IMR-90 (cell line): ENCODE measurements at regions not wholly inside any gene's neighbourhood (a gene's known extent, or its start where the extent isn't known, plus 50 kb on each side); places are given as distances from the start of the nearest gene placed in this dataset.

Experiments
- ATAC-seq: fragments of 200-7000 bp; cut with Tn5 transposase; 2 replicates; pipeline ENCODE4 v1.9.1; 2020; ENCODE audit warnings: low read depth, mild to moderate bottlenecking, moderate library complexity
- BruUV-seq: library from RNA; stranded (reverse); fragments of 400-500 nt; replicated peaks from 2 replicates; lab custom pipeline; 2021; lab: Mats Ljungman, UMichigan
- CTCF ChIA-PET: fragments of 300-600 bp; formaldehyde crosslinking; extraction: SDS; loops from one replicate; lab custom pipeline; 2021; ENCODE audit warnings: antibody characterized with exemption; lab: Yijun Ruan, JAX
- POLR2A ChIA-PET: fragments of 300-600 bp; sonication (Branson Sonifier 250); formaldehyde crosslinking; loops from one replicate; lab custom pipeline; 2022; ENCODE audit warnings: antibody characterized with exemption; ENCODE audit not compliant: unreplicated experiment; lab: Charles Lee
- DNase-seq: peaks from one replicate; pipeline ENCODE4 v3.0.0; 2013
- H2AFZ ChIP-seq: replicated peaks from 2 replicates; pipeline ENCODE3; 2013; ENCODE audit warnings: low read length, mild to moderate bottlenecking; ENCODE audit not compliant: poor library complexity
- H2AK5ac ChIP-seq: 2 replicates; pipeline ENCODE4 v1.6.1; 2013; ENCODE audit warnings: low read depth, low read length, inconsistent platforms
- H2AK9ac ChIP-seq: replicated peaks from 2 replicates; pipeline ENCODE3; 2013; ENCODE audit warnings: mild to moderate bottlenecking, low read depth, low read length, moderate library complexity; ENCODE audit not compliant: poor library complexity
- H2BK120ac ChIP-seq: 2 replicates; pipeline ENCODE4 v1.6.1; 2013; ENCODE audit warnings: low read depth, low read length, inconsistent platforms
- H2BK15ac ChIP-seq: 3 replicates; pipeline ENCODE4 v1.6.1; 2013; ENCODE audit warnings: low read depth, low read length, inconsistent platforms
- H2BK20ac ChIP-seq: 2 replicates; pipeline ENCODE4 v1.6.1; 2013; ENCODE audit warnings: low read depth, mild to moderate bottlenecking, inconsistent platforms, low read length, moderate library complexity
- H2BK5ac ChIP-seq: 2 replicates; pipeline ENCODE4 v1.6.1; 2013; ENCODE audit warnings: mild to moderate bottlenecking, low read depth, low read length, inconsistent platforms; ENCODE audit not compliant: poor library complexity, severe bottlenecking
- H3K14ac ChIP-seq: replicated peaks from 2 replicates; pipeline ENCODE4 v1.6.1; 2013; ENCODE audit warnings: low read depth, low read length, inconsistent platforms
- H3K18ac ChIP-seq: 2 replicates; pipeline ENCODE4 v1.6.1; 2013; ENCODE audit warnings: low read depth, low read length, control low read depth
- H3K23ac ChIP-seq: 2 replicates; pipeline ENCODE4 v1.6.1; 2013; ENCODE audit warnings: low read depth, low read length, inconsistent platforms
- H3K27ac ChIP-seq: 2 replicates; pipeline ENCODE4 v1.5.1; 2013; ENCODE audit warnings: mild to moderate bottlenecking, control low read depth, low read length; ENCODE audit not compliant: insufficient read depth
- H3K27me3 ChIP-seq: 2 replicates; pipeline ENCODE4 v1.6.1; 2013; ENCODE audit warnings: low read length; ENCODE audit not compliant: control insufficient read depth, insufficient read depth
- H3K36me3 ChIP-seq: 2 replicates; pipeline ENCODE4 v1.6.1; 2013; ENCODE audit warnings: low read length, mixed read lengths; ENCODE audit not compliant: control insufficient read depth, insufficient read depth
- H3K4ac ChIP-seq: 2 replicates; pipeline ENCODE4 v1.6.1; 2013; ENCODE audit warnings: low read depth, low read length, inconsistent platforms
- H3K4me1 ChIP-seq: 2 replicates; pipeline ENCODE4 v1.6.1; 2013; ENCODE audit warnings: low read length, mixed read lengths; ENCODE audit not compliant: control insufficient read depth, insufficient read depth
- H3K4me2 ChIP-seq: 2 replicates; pipeline ENCODE4 v1.6.1; 2013; ENCODE audit warnings: low read depth, mild to moderate bottlenecking, control low read depth, low read length, moderate library complexity
- H3K4me3 ChIP-seq: 2 replicates; pipeline ENCODE4 v1.5.1; 2013; ENCODE audit warnings: low read depth, mild to moderate bottlenecking, control low read depth, low read length, moderate library complexity; ENCODE audit not compliant: insufficient read depth
- H3K56ac ChIP-seq: 2 replicates; pipeline ENCODE4 v1.6.1; 2013; ENCODE audit warnings: low read length, inconsistent platforms; ENCODE audit not compliant: insufficient read depth; ENCODE audit errors: extremely low read depth
- H3K79me1 ChIP-seq, 2 experiments: 2 replicates each; pipeline ENCODE4 v1.6.1; 2013; ENCODE audit warnings: low read length in 2 of 2, inconsistent platforms in 1 of 2, low read depth in 1 of 2
- H3K9ac ChIP-seq: 2 replicates; pipeline ENCODE4 v1.6.1; 2013; ENCODE audit warnings: low read depth, low read length, control low read depth
- H3K9me1 ChIP-seq: 2 replicates; pipeline ENCODE4 v1.6.1; 2013; ENCODE audit warnings: low read length, inconsistent platforms; ENCODE audit not compliant: insufficient read depth
- H3K9me3 ChIP-seq: 2 replicates; pipeline ENCODE4 v1.6.1; 2013; ENCODE audit warnings: low read length; ENCODE audit not compliant: control insufficient read depth, insufficient read depth
- H4K20me1 ChIP-seq: 2 replicates; pipeline ENCODE4 v1.6.1; 2013; ENCODE audit warnings: low read length, inconsistent platforms; ENCODE audit not compliant: insufficient read depth
- H4K5ac ChIP-seq: 2 replicates; pipeline ENCODE4 v1.6.1; 2013; ENCODE audit warnings: mild to moderate bottlenecking, low read depth, low read length, control low read depth
- H4K8ac ChIP-seq, 2 experiments: 2 replicates each; pipeline ENCODE4 v1.6.1; 2013; ENCODE audit warnings: low read depth in 2 of 2, low read length in 2 of 2, control low read depth in 1 of 2, inconsistent platforms in 1 of 2
- H4K91ac ChIP-seq: 2 replicates; pipeline ENCODE4 v1.6.1; 2013; ENCODE audit warnings: low read depth, low read length, inconsistent platforms; ENCODE audit not compliant: insufficient read depth
- BHLHE40 ChIP-seq: fragments of 150-350 bp; IDR thresholded peaks from 2 replicates; pipeline ENCODE4 v1.6.1; 2016; ENCODE audit warnings: mild to moderate bottlenecking, low read depth, low read length
- CHD1 ChIP-seq: IDR thresholded peaks from 2 replicates; pipeline ENCODE4 v1.6.1; 2012; ENCODE audit warnings: low read depth, low read length, improper control_type of control experiment
- CTCF ChIP-seq: conservative IDR thresholded peaks from 2 replicates; pipeline ENCODE4 v1.5.1; 2012; ENCODE audit warnings: mild to moderate bottlenecking, low read depth, low read length, improper control_type of control experiment
- ELK1 ChIP-seq: fragments of 150-350 bp; IDR thresholded peaks from 2 replicates; pipeline ENCODE4 v1.6.1; 2016; ENCODE audit warnings: low read depth, mild to moderate bottlenecking, low read length, moderate library complexity, borderline replicate concordance
- MAFK ChIP-seq: IDR thresholded peaks from 2 replicates; pipeline ENCODE4 v1.6.1; 2012; ENCODE audit warnings: low read depth, low read length, improper control_type of control experiment
- MXI1 ChIP-seq: IDR thresholded peaks from 2 replicates; pipeline ENCODE4 v1.6.1; 2012; ENCODE audit warnings: low read depth, mild to moderate bottlenecking, low read length, moderate library complexity, borderline replicate concordance
- RAD21 ChIP-seq: IDR thresholded peaks from 2 replicates; pipeline ENCODE4 v1.6.1; 2012; ENCODE audit warnings: low read length, improper control_type of control experiment
- RFX5 ChIP-seq: IDR thresholded peaks from 2 replicates; pipeline ENCODE4 v1.8.0; 2012; ENCODE audit warnings: low read depth, mild to moderate bottlenecking, low read length, moderate library complexity
- WGBS, 2 experiments: methylation state at CpG; one replicate each; pipeline versions ENCODE4 v1.1.5 to v1.1.7; 2013; ENCODE audit warnings: missing lambda C conversion rate in 2 of 2; ENCODE audit not compliant: insufficient read length in 1 of 2; ENCODE audit errors: extremely low coverage in 2 of 2; 5-methylcytosine and 5-hydroxymethylcytosine counted together
- dilution Hi-C: fragments of 300-500 bp; cut with HindIII; formaldehyde crosslinking; loops from one replicate; pipeline ENCODE4 v1.14.3; 2018; ENCODE audit warnings: low sequenced_read_pairs; ENCODE audit not compliant: unreplicated experiment
- in situ Hi-C: fragments of 300-500 bp; cut with MboI; formaldehyde crosslinking; loops from 3 replicates; pipeline ENCODE4 v1.14.3; 2019; ENCODE audit warnings: low sequenced_read_pairs, inconsistent platforms, mixed read lengths
- intact Hi-C: fragments of 100-400 bp; cut with micrococcal nuclease; formaldehyde crosslinking; loops from 2 replicates; pipeline ENCODE4 v1.10.0; 2022

- no peak overlapping the region for H2BK15ac ChIP-seq
- H2BK20ac ChIP-seq: no peak overlapping the region
- H3K27ac ChIP-seq: no peak overlapping the region
- no peak overlapping the region for H4K5ac ChIP-seq
- POLR2A ChIA-PET: no interaction called here
- H3K23ac ChIP-seq: no peak overlapping the region
- H2BK120ac ChIP-seq: no peak overlapping the region
- 0 out of 2 replicates have a peak, but pooled peaks cover 2% of the 10 kb centered on the region for H3K9me1 ChIP-seq
- in situ Hi-C loops (no loop called here), dilution Hi-C loops (no loop called here), intact Hi-C loops (no loop called here)
- H3K4me2 ChIP-seq: no peak overlapping the region
- H3K9me3 ChIP-seq: no peaks in the 10 kb centered on the region
- H3K79me1 ChIP-seq: no peaks in the 10 kb centered on the region
- 40% methylated on average over 1 of the region's 13 CpGs; no CpG with 5 or more reads in 1 of the 2 experiments for WGBS, 2 experiments
- no peak overlapping the region for H3K56ac ChIP-seq
- H3K4ac ChIP-seq: no peak overlapping the region
- H3K36me3 ChIP-seq: no peaks in the 10 kb centered on the region
- H2AFZ ChIP-seq: no peak overlapping the region
- no TSS peak for BruUV-seq
- H4K8ac ChIP-seq: no peak overlapping the region
- no peak overlapping the region for H3K18ac ChIP-seq
- ATAC-seq (no peak), DNase-seq (no peak)
- H3K9ac ChIP-seq: no peak overlapping the region
- no peak overlapping the region for H2BK5ac ChIP-seq
- H2AK9ac ChIP-seq: no peak overlapping the region
- no peaks in the 10 kb centered on the region for H3K4me1 ChIP-seq
- peaks cover 23% of the 10 kb centered on the region for H3K27me3 ChIP-seq
- H3K4me3 ChIP-seq: no peak overlapping the region
- no peak overlapping the region for H2AK5ac ChIP-seq
- no peak for TF ChIP-seq MXI1
- no peak for TF ChIP-seq RAD21
- no peak for TF ChIP-seq RFX5
- no peak for TF ChIP-seq BHLHE40
- no peak for TF ChIP-seq CTCF
- no peak for TF ChIP-seq MAFK
- no peak for TF ChIP-seq CHD1
- no peak for TF ChIP-seq ELK1
- H3K14ac ChIP-seq: no peak overlapping the region
- CTCF ChIA-PET: no interaction called here
- H4K91ac ChIP-seq: no peak overlapping the region
- no peaks in the 10 kb centered on the region for H4K20me1 ChIP-seq
Observed at GRCh38 chr21:43308101-43308814, 118.7 kb downstream of the SIK1 start.
